ENCODE measurements at regions not wholly inside any gene's neighbourhood (a gene's known extent, or its start where the extent isn't known, plus 50 kb on each side); places are given as distances from the start of the nearest gene placed in this dataset.

DNA sequence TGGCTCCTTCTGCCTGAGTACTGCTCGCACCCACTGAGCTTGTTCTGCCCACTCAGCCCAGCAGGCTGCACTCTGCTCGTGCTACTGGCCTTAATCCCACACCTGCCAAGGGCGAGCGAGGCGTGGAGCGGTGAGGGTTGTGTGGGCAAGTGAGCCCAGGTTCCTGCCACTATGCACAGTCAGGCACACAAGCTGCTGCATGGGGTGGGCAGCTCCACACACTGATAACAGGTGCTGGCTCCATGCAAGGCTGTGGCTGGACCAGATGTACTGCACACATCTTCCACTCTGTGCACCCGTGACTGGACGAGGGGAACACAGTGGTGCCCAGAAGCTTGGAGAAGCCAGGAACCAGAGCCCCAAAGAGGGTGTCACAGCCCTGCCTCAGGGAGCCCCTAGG, 184.3 kb upstream of the NUDT6 start:
- peaks cover 14% of the 10 kb centered on the region for H3K4me1 ChIP-seq (ENCODE audit: insufficient read depth, low read length)
- intact Hi-C loops (cut with micrococcal nuclease): no loop called here
- H3K4me3 ChIP-seq (ENCODE audit: low read length): no peak overlapping the region
- no peaks in the 10 kb centered on the region for H3F3A ChIP-seq (ENCODE audit: low read length, unreplicated experiment)
- DNase-seq: no peak
- H3K9me3 ChIP-seq (ENCODE audit: low read length): no peaks in the 10 kb centered on the region
- H3K79me2 ChIP-seq (ENCODE audit: low read length): no peaks in the 10 kb centered on the region
- no peaks in the 10 kb centered on the region for H3K9me2 ChIP-seq (replicated peaks; ENCODE audit: low read length)
- H4K20me1 ChIP-seq (ENCODE audit: low read length): no peaks in the 10 kb centered on the region
- H3K27me3 ChIP-seq (ENCODE audit: low read length): no peaks in the 10 kb centered on the region
- POLR2A ChIA-PET (ENCODE audit: unreplicated experiment): no interaction called here
- H3K27ac ChIP-seq (ENCODE audit: low read length): no peak overlapping the region
- H3K9ac ChIP-seq (ENCODE audit: low read length): no peak overlapping the region
- no peak for ATAC-seq
- TF ChIP-seq, protein P1, sequence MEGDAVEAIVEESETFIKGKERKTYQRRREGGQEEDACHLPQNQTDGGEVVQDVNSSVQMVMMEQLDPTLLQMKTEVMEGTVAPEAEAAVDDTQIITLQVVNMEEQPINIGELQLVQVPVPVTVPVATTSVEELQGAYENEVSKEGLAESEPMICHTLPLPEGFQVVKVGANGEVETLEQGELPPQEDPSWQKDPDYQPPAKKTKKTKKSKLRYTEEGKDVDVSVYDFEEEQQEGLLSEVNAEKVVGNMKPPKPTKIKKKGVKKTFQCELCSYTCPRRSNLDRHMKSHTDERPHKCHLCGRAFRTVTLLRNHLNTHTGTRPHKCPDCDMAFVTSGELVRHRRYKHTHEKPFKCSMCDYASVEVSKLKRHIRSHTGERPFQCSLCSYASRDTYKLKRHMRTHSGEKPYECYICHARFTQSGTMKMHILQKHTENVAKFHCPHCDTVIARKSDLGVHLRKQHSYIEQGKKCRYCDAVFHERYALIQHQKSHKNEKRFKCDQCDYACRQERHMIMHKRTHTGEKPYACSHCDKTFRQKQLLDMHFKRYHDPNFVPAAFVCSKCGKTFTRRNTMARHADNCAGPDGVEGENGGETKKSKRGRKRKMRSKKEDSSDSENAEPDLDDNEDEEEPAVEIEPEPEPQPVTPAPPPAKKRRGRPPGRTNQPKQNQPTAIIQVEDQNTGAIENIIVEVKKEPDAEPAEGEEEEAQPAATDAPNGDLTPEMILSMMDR (conservative IDR thresholded peaks at IDR 0.05; ENCODE audit: low read depth, low read length): no peak
- TF ChIP-seq EZH2 (IDR thresholded peaks at IDR 0.05; ENCODE audit: low read length, unreplicated experiment) (no peak), EZH2phosphoT487 (IDR thresholded peaks at IDR 0.05; ENCODE audit: borderline replicate concordance, low read length) (no peak)
- BruUV-seq (replicated peaks): no TSS peak
- CTCF ChIA-PET: no interaction called here
- H3K4me2 ChIP-seq (ENCODE audit: low read length): no peak overlapping the region
- no peaks in the 10 kb centered on the region for H3K36me3 ChIP-seq (ENCODE audit: low read depth, low read length)
- H2AFZ ChIP-seq (ENCODE audit: low read length): no peak overlapping the region

DNA sequence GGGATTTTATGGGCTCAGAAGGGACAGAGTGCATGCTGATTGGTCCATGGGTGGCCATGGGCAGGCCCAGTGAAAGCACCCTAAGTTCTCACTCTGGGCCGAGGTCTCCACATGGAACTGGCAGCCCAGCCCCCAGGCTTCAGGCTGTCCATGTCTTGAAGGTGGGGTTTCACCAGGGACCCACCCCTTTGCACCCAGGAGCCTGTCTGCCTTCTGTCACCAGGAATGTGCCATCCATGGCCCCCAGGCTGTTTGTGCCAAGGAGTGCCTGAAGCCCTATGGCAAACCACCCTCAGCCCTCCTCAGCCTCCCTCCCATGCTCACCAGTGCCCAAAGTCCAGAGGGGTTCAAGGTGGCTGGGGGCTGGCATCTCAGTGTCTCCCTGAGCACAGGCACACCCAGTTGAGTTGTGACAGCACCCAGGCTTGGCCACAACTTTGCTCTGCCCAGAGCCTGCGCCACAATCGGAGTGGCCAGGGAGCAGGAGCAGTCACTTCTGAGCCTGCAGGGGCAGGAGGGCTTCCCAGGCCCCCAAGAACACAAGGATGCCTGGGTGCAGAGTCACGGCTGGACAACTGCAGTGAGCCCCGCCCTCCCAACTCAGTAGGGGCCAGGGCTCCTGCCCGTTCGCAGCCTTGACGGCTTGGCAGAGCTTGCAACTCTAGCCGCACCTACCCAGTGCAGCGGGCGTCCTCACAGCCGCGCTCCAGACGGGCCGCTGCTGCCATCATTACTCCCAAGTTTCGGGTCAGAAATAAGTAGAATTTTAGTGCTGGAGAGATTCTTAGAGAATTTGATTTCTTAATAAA, 185.3 kb upstream of the NUDT6 start:
- intact Hi-C loops (cut with micrococcal nuclease): no loop called here
- Histone ChIP-seq H3K4me3 (ENCODE audit: low read length) (no peak overlapping the region), H3K9me2 (replicated peaks; ENCODE audit: low read length) (no peaks in the 10 kb centered on the region), H3F3A (ENCODE audit: low read length, unreplicated experiment) (no peaks in the 10 kb centered on the region), H3K79me2 (ENCODE audit: low read length) (no peaks in the 10 kb centered on the region), H3K4me2 (ENCODE audit: low read length) (no peak overlapping the region), H3K4me1 (ENCODE audit: insufficient read depth, low read length) (peaks cover 14% of the 10 kb centered on the region), H3K36me3 (ENCODE audit: low read depth, low read length) (no peaks in the 10 kb centered on the region), H3K9ac (ENCODE audit: low read length) (no peak overlapping the region), H3K27ac (ENCODE audit: low read length) (no peak overlapping the region), H3K9me3 (ENCODE audit: low read length) (no peaks in the 10 kb centered on the region), H3K27me3 (ENCODE audit: low read length) (no peaks in the 10 kb centered on the region), H4K20me1 (ENCODE audit: low read length) (no peaks in the 10 kb centered on the region), H2AFZ (ENCODE audit: low read length) (no peak overlapping the region)
- no TSS peak for BruUV-seq (replicated peaks)
- DNase-seq (no peak), ATAC-seq (no peak)
- TF ChIP-seq, protein P1 (conservative IDR thresholded peaks at IDR 0.05; ENCODE audit: low read depth, low read length): no peak
- TF ChIP-seq EZH2 (IDR thresholded peaks at IDR 0.05; ENCODE audit: low read length, unreplicated experiment): no peak
- TF ChIP-seq EZH2phosphoT487 (IDR thresholded peaks at IDR 0.05; ENCODE audit: borderline replicate concordance, low read length): no peak
- POLR2A ChIA-PET (ENCODE audit: unreplicated experiment): no interaction called here
- CTCF ChIA-PET: no interaction called here

DNA sequence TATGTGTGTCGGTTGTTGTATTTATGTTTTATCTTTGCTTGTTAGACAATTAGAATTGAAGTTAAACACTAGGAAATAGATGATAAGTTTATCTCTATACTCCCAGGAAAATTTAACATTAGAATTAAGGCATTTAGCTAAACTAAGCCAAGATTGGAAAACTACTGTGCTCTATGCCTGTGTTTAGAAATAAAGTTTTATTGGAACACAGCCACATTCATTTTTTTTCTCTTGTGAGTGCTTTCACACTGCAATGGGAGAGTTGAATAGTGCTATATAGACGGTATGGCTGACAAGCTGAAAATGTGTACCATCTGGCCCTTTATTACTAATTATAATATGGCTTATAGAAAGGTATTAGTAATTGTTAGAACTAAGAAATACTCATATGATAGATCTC, 186.7 kb upstream of the NUDT6 start:
- intact Hi-C loops (cut with micrococcal nuclease): no loop called here
- Histone ChIP-seq H3K27ac (ENCODE audit: low read length) (no peak overlapping the region), H4K20me1 (ENCODE audit: low read length) (no peaks in the 10 kb centered on the region), H3K9ac (ENCODE audit: low read length) (no peak overlapping the region), H3K9me2 (replicated peaks; ENCODE audit: low read length) (no peaks in the 10 kb centered on the region), H3K4me2 (ENCODE audit: low read length) (no peak overlapping the region), H2AFZ (ENCODE audit: low read length) (no peak overlapping the region), H3K79me2 (ENCODE audit: low read length) (no peaks in the 10 kb centered on the region), H3F3A (ENCODE audit: low read length, unreplicated experiment) (no peaks in the 10 kb centered on the region), H3K4me1 (ENCODE audit: insufficient read depth, low read length) (peaks cover 14% of the 10 kb centered on the region), H3K27me3 (ENCODE audit: low read length) (no peaks in the 10 kb centered on the region), H3K4me3 (ENCODE audit: low read length) (no peak overlapping the region), H3K9me3 (ENCODE audit: low read length) (no peaks in the 10 kb centered on the region), H3K36me3 (ENCODE audit: low read depth, low read length) (no peaks in the 10 kb centered on the region)
- ATAC-seq: no peak
- TF ChIP-seq EZH2 (IDR thresholded peaks at IDR 0.05; ENCODE audit: low read length, unreplicated experiment): no peak
- TF ChIP-seq, protein P1 (conservative IDR thresholded peaks at IDR 0.05; ENCODE audit: low read depth, low read length): no peak
- no peak for TF ChIP-seq EZH2phosphoT487 (IDR thresholded peaks at IDR 0.05; ENCODE audit: borderline replicate concordance, low read length)
- ChIA-PET POLR2A (ENCODE audit: unreplicated experiment) (no interaction called here), CTCF (no interaction called here)
- no peak for DNase-seq
- no TSS peak for BruUV-seq (replicated peaks)
